WI38 (cell line): ENCODE measurements at regions not wholly inside any gene's neighbourhood (a gene's known extent, or its start where the extent isn't known, plus 50 kb on each side); places are given as distances from the start of the nearest gene placed in this dataset.

Source experiments
- H3K4me3 ChIP-seq: 2 replicates; pipeline ENCODE4 v1.5.1; 2011; ENCODE audit warnings: low read depth, mild to moderate bottlenecking, control low read depth, low read length
- CTCF ChIP-seq: IDR thresholded peaks from 2 replicates; pipeline ENCODE4 v1.5.1; 2012; ENCODE audit warnings: low read depth, mild to moderate bottlenecking, control low read depth, low read length

GRCh38 chr21:25246546-25246945 is 360.7 kb downstream of the MRPL39 start:
- no peak overlapping the region for H3K4me3 ChIP-seq
- TF ChIP-seq CTCF: no peak

- H3K4me3 ChIP-seq: no peak overlapping the region
- TF ChIP-seq CTCF: no peak
Observed at GRCh38 chr21:25244735-25245134, 362.5 kb downstream of the MRPL39 start.

- TF ChIP-seq CTCF: no peak
- H3K4me3 ChIP-seq: no peak overlapping the region
Observed at GRCh38 chr21:25243808-25244207, 363.5 kb downstream of the MRPL39 start.

GRCh38 chr21:25240974-25241373 is 366.3 kb downstream of the MRPL39 start:
- no peak overlapping the region for H3K4me3 ChIP-seq
- no peak for TF ChIP-seq CTCF

- no peak for TF ChIP-seq CTCF
- no peak overlapping the region for H3K4me3 ChIP-seq
Observed at GRCh38 chr21:25234857-25235801, 372.2 kb downstream of the MRPL39 start.

GRCh38 chr21:25220954-25221353 is 386.3 kb downstream of the MRPL39 start:
- TF ChIP-seq CTCF: no peak
- H3K4me3 ChIP-seq: no peak overlapping the region

- no peak overlapping the region for H3K4me3 ChIP-seq
- TF ChIP-seq CTCF: no peak
Observed at GRCh38 chr21:25220169-25220568, 387.1 kb downstream of the MRPL39 start.
